Activated T-cell treated with anti-CD3 and anti-CD28 coated beads, Interleukin-2, amount 50 U/mL, for 4 hours (primary cell): ENCODE measurements at regions not wholly inside any gene's neighbourhood (a gene's known extent, or its start where the extent isn't known, plus 50 kb on each side); places are given as distances from the start of the nearest gene placed in this dataset.

ENCODE experiments used
- ATAC-seq, 2 donors: fragments of 200-7000 bp; cut with Tn5 transposase; one replicate each; pipeline ENCODE4 v1.10.0; 2021
- DNase-seq: peaks from one replicate; pipeline ENCODE4 v3.0.0-alpha.2; 2020
- H3K27me3 Mint-ChIP-seq: one replicate; pipeline ENCODE4 v1.8.0; 2021; ENCODE audit warnings: low read depth, mixed read lengths
- H3K36me3 Mint-ChIP-seq: one replicate; pipeline ENCODE4 v1.8.0; 2022; ENCODE audit warnings: mixed read lengths; ENCODE audit not compliant: insufficient read depth
- H3K4me1 Mint-ChIP-seq: one replicate; pipeline ENCODE4 v1.8.0; 2021; ENCODE audit warnings: low read depth, mixed read lengths
- H3K4me3 Mint-ChIP-seq: one replicate; pipeline ENCODE4 v1.8.0; 2021; ENCODE audit warnings: mild to moderate bottlenecking, moderate library complexity, mixed read lengths
- H3K9me3 Mint-ChIP-seq: one replicate; pipeline ENCODE4 v1.8.0; 2021; ENCODE audit warnings: mixed read lengths

DNA sequence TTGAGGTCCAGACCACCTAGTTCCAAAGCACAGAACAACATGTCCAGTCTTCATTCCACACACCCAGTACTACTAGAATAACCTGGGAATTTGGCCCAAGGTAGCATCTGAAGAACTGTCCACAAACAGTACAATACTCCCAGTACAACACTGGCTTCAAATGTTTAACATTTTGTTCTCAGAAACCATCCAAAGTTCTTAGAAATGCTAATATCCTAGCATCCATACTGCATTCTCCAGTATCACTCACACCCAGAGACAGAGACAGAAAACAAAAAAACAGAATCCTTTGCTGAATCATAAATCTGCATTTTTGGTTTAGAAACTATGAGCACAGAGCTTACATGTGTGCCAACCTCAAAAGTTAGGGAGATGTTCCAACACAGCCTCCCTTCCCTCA is 490.8 kb downstream of the FOXO1 start:
- Mint-ChIP-seq H3K36me3 (no peaks in the 10 kb centered on the region), H3K9me3 (no peaks in the 10 kb centered on the region), H3K4me3 (no peak overlapping the region), H3K4me1 (peaks cover 34% of the 10 kb centered on the region), H3K27me3 (no peaks in the 10 kb centered on the region)
- ATAC-seq (no peak), DNase-seq (no peak)

DNA sequence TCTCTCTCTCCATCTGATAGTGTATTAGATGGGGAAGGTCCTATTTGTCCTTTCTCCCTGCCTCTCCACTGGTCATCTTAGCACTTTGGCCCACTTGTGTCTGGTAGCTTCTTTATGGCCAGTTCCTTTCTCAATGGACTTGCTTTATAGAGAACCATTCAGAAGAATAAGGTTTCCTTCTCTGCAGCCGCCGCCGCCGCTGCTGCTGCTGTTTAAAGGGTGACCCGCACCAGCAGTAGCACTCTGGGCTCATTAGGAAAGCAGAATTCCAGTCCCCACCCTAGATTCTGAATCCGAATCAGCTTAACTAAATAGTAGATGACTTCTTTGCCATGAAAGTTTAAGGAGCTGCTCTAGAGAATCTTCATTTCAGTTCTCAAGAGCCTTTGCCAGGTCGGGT is 490.2 kb downstream of the FOXO1 start:
- Mint-ChIP-seq H3K9me3 (no peaks in the 10 kb centered on the region), H3K4me1 (peaks cover 33% of the 10 kb centered on the region), H3K4me3 (no peak overlapping the region), H3K36me3 (no peaks in the 10 kb centered on the region), H3K27me3 (no peaks in the 10 kb centered on the region)
- ATAC-seq (no peak), DNase-seq (no peak)

DNA sequence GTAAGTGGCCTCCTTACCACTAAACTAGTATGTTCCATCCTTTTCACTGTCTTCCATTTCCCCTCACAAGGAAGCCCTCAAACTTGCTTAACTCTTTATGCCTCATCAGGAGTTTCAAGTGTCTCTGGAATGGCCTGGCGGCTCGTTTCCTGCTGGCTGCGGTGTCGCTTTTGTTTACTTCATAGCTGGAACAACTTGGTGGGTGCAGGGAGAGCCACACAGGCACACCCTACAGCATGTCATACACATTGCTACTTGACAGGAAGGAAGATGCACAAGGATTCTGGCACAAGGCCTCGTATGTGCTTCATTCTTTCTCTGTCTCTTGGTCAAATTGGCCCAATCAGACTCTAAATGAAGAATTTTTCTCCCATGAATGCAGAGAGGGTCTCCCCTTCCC is 488.3 kb downstream of the FOXO1 start:
- DNase-seq (no peak), ATAC-seq (no peak)
- H3K4me3 Mint-ChIP-seq: no peak overlapping the region
- H3K27me3 Mint-ChIP-seq: no peaks in the 10 kb centered on the region
- no peaks in the 10 kb centered on the region for H3K9me3 Mint-ChIP-seq
- peaks cover 33% of the 10 kb centered on the region for H3K4me1 Mint-ChIP-seq
- H3K36me3 Mint-ChIP-seq: no peaks in the 10 kb centered on the region

DNA sequence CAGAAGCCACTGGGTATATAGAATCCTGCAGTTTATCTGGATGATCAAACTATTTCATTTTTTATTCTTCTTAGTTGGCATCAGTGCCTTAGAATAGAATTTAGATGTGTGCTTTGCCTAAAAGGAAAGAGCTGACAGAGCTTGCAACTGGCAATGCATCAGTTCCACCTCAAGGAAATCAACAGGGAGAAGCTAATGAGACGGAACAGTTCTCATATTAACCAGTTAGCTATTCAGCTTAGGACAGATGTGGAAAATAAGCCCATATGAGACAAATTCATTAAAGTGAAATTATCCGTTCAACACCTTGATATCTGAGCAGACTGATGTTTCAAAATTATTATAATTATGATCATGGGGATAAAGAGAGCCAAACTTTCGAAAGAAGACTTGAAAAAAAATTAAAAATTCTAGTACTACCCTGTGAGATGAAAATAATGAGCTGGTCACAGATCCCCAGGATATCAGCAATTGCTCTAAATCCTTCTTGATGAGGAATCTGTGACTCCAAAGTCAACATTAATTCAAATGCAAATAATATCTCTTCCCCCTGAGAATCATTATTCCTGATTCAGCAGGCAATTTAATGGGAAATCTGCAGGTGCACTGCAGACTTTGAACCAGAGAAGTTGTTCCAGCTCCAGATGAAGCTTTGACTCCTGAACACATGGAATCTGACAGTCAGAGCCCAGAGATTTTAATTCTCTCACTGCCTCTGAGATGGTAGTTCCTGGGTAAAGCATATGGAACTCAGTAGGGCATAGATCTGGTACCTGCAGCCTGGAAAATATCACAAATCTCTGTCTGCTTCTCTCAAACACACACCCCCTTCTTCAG is 486.8 kb downstream of the FOXO1 start:
- H3K36me3 Mint-ChIP-seq: no peaks in the 10 kb centered on the region
- no peaks in the 10 kb centered on the region for H3K9me3 Mint-ChIP-seq
- no peak for DNase-seq
- no peak for ATAC-seq
- H3K27me3 Mint-ChIP-seq: no peaks in the 10 kb centered on the region
- peaks cover 42% of the 10 kb centered on the region for H3K4me1 Mint-ChIP-seq
- H3K4me3 Mint-ChIP-seq: no peak overlapping the region

DNA sequence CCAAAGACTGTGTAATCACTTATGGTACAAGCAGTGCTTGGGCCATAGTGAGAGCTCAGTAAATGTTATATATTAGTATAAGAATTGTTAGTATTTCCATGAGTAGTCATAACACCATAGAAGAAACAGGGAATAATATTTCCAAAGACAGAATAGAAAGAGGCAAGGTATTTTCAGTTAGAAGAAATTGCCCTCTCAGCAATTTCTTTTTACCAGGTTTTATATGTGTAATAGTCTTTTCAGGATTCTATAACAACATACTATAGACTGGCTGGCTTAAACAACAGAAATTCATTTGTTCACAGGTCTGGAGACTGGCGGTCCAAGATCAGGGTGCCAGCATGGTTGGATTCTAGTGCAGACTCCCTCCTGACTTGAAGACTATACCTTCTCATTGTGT is 485.7 kb downstream of the FOXO1 start:
- H3K36me3 Mint-ChIP-seq: no peaks in the 10 kb centered on the region
- H3K9me3 Mint-ChIP-seq: no peaks in the 10 kb centered on the region
- ATAC-seq (no peak), DNase-seq (no peak)
- H3K4me3 Mint-ChIP-seq: no peak overlapping the region
- H3K27me3 Mint-ChIP-seq: no peaks in the 10 kb centered on the region
- H3K4me1 Mint-ChIP-seq: peaks cover 49% of the 10 kb centered on the region

DNA sequence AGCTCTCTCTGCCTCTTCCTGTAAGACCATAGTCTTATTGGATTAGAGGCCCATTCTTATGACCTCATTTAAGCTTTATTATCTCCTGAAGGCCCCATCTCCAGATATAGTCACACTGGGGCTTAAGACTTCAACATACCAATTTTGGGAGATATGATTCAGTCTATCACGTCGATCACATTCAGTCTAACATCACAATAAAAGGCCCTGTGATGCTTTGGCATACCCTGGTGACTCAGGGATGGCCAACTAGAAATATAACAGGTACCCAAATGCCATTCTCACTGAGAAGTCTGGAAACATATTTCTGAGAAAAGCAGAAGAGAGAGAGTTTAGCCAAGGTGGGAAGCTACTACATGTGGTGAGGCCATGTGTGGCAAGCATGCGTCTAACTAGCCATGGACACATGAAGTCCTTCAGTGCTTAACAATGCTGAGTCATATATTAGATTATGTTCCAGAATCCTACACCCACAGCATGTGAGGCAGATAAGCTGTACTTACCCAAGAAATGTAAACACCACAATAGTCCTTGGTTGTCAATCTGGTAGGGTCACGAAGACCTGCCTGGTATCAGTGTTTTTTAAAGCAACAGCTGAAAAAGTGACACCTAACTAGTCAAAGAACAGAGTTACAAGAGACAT is 485.1 kb downstream of the FOXO1 start:
- H3K27me3 Mint-ChIP-seq: no peaks in the 10 kb centered on the region
- H3K4me1 Mint-ChIP-seq: peaks cover 53% of the 10 kb centered on the region
- no peak overlapping the region for H3K4me3 Mint-ChIP-seq
- no peaks in the 10 kb centered on the region for H3K36me3 Mint-ChIP-seq
- ATAC-seq (no peak), DNase-seq (no peak)
- H3K9me3 Mint-ChIP-seq: no peaks in the 10 kb centered on the region

DNA sequence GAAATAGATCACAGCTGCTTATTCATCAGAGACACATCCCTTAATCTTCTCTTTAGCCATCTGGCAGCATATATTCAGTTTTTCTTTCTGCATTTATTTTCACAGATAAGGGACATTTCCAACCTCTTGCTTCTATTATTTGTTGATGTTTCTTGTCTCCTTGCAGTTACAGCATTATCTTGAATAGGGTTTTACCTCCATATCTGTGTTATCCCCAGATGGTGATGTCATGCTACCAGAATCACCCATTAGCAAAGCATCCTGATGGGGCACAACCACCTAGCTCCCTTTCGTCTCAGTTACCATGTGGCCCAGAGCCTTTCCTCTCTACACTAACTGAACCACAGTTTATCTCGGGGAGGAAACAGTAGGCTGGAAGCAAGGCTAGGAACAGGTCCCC is 483.9 kb downstream of the FOXO1 start:
- ATAC-seq: no peak
- no peaks in the 10 kb centered on the region for H3K36me3 Mint-ChIP-seq
- H3K27me3 Mint-ChIP-seq: no peaks in the 10 kb centered on the region
- peaks cover 65% of the 10 kb centered on the region for H3K4me1 Mint-ChIP-seq
- H3K4me3 Mint-ChIP-seq: no peak overlapping the region
- DNase-seq: no peak
- H3K9me3 Mint-ChIP-seq: no peaks in the 10 kb centered on the region

DNA sequence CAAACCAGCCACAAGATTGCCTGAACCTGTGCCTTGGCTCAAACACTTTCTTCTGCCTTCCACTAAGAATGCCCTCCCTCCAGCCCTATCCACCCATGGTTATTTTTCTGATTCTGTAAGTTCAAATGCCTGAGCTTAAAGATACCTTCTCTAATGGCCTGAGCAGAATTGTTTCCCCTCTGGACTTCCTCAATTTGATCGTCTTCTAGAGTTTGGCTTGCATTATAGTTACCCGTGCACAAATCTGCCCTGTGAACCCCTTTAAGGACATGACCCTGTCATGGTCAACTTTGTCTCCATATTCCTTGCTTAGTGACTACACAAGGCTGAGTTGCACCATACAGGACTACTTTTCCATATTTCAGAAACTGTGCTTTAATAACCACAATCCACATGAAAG is 481.0 kb downstream of the FOXO1 start:
- ATAC-seq (no peak), DNase-seq (no peak)
- no peak overlapping the region for H3K4me3 Mint-ChIP-seq
- no peaks in the 10 kb centered on the region for H3K9me3 Mint-ChIP-seq
- H3K36me3 Mint-ChIP-seq: no peaks in the 10 kb centered on the region
- peaks cover 73% of the 10 kb centered on the region for H3K4me1 Mint-ChIP-seq
- H3K27me3 Mint-ChIP-seq: no peaks in the 10 kb centered on the region

DNA sequence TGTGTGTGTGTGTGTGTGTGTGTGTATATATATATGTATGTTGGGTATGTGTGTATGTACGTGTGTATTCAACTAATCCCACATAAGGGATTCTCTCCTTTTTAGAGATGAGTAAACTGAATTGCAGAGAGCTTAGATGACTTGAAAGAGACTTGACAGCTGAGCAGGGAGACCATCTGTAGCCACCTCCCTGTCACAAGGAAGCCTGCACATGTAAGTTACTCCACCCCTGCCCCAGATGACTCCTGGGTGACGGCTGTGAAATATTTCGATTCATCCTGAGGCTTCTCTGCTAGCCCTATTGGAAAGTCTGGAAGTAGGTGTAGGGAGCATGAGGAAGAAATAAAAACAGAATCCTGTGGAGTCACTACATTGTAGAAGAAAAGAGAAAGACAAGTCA is 480.4 kb downstream of the FOXO1 start:
- ATAC-seq (no peak), DNase-seq (no peak)
- H3K4me1 Mint-ChIP-seq: peaks cover 77% of the 10 kb centered on the region
- no peaks in the 10 kb centered on the region for H3K36me3 Mint-ChIP-seq
- H3K27me3 Mint-ChIP-seq: no peaks in the 10 kb centered on the region
- no peaks in the 10 kb centered on the region for H3K9me3 Mint-ChIP-seq
- H3K4me3 Mint-ChIP-seq: no peak overlapping the region

DNA sequence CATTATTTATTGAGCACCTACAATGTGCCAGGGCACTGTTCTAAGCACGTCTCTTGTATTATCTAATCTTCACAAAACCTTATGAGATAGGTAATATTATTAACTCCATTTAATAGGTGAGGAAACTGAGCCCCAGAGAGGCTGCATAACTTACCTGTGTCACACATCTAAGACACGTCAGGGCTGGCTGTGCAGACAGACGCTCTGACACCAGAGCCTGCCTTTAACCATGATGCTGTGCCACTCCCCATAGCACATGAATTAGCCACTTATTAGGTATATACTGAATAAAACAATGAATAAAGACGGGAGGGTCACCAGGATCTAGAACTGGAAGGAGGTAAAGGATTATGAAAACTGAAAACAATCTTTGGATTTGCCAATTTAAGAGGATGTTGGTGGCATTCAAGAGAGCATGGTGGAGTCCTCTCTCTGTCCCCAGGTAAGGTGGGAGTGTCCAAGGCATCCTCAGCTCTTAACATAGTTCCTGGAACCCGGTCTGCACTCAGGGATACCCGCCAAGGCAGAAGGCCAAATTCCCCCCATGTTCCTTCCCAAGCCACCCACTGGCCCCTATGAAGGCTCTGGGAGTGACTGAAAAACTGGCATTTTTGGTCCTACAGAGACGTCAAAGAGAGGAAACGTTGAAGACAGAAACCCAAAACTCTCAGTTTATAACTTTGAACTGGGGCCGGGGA is 479.7 kb downstream of the FOXO1 start:
- Mint-ChIP-seq H3K4me1 (peaks cover 81% of the 10 kb centered on the region), H3K36me3 (no peaks in the 10 kb centered on the region), H3K4me3 (no peak overlapping the region), H3K9me3 (no peaks in the 10 kb centered on the region), H3K27me3 (no peaks in the 10 kb centered on the region)
- ATAC-seq (no peak), DNase-seq (no peak)

DNA sequence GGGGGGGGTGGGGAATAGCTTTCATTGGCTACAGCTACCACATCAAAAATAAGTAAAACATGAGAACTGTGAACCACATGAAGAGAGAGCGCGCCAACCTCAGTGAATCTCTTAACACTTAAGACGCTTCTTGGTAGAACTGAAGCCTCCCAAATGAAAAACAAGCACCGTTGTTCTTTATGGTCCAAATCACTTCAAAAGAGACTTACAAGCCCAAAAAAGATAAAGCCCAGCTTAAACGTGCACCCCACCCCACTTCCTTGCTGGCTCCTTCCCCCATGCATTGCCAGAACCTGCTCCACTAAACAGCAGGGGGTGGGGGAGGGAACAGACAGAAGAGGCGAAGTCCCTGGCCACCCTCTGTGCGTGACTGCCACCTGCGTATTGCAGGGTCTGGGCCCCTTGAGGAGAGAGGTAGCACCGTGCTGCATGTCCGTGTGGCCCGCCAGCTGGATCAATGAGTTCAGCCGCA is 479.1 kb downstream of the FOXO1 start:
- DNase-seq (peak; percentile 59), ATAC-seq (peak; percentile 73 to 74)
- H3K27me3 Mint-ChIP-seq: no peaks in the 10 kb centered on the region
- no peaks in the 10 kb centered on the region for H3K9me3 Mint-ChIP-seq
- peak overlapping the region; percentile 63 for H3K4me3 Mint-ChIP-seq
- H3K36me3 Mint-ChIP-seq: no peaks in the 10 kb centered on the region
- peaks cover 87% of the 10 kb centered on the region for H3K4me1 Mint-ChIP-seq

DNA sequence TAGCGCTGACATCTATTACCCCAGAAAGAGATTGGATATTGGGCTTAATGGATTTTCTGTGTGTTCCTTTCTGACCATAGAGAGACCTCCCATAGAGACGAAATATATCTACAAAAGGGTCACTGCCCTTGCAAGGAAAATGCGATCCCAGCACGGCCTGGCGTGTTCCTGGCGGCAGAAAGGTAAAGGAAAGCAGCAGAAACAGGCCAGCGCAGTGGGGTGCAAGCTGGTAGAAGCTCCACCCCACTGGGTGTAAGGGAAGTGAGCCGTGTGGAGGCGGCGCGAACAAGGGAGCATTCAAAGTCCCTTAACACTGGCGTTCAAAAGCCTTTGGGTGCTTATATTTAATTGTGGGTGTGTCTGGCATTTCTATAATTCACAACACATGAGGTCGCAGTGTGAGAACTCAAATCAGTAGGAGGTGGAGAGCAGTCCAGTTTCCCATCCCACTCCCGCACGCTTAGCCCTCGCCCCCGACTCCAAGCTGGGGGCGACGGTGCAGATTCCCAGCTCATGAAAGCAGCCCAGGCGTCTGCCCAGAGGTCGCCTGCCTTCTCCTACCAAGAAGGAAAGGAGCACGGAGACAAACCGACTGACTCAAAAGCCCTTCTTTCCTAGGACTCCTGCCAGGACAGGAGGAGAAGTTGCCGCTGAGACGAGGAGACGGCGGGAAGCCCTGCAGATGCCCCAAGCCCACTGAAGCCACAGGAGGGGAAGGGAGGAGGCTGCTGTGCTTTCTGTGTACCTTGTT is 478.4 kb downstream of the FOXO1 start:
- peak; percentile 27 to 32 for ATAC-seq
- no peaks in the 10 kb centered on the region for H3K27me3 Mint-ChIP-seq

DNA sequence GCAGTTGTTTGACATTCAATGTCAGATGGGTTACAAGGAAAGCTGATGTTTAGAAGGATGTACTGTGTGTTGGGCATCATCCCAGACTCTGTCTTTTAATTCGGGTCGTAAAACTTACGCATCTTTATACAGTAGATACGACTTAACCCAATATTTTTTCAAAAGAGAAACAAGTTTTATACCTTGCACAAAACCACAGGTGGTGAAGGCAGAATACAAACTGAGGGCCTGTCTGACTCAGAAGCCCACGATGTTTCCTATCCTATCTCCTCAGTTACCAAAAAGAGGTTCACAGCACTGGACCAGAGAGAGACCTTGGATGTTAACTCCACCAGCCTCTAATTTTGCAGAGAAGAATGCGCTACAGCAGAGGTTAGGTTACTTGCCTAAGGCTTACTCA is 477.0 kb downstream of the FOXO1 start:
- no peak for DNase-seq
- no peaks in the 10 kb centered on the region for H3K27me3 Mint-ChIP-seq
- peak; percentile 16 to 27 for ATAC-seq
- H3K4me3 Mint-ChIP-seq: peak overlapping the region; percentile 38
- no peaks in the 10 kb centered on the region for H3K9me3 Mint-ChIP-seq
- no peaks in the 10 kb centered on the region for H3K36me3 Mint-ChIP-seq
- H3K4me1 Mint-ChIP-seq: peaks cover 78% of the 10 kb centered on the region

More for the DNA sequence above, 478.4 kb downstream of the FOXO1 start:
- no peaks in the 10 kb centered on the region for H3K36me3 Mint-ChIP-seq
- no peaks in the 10 kb centered on the region for H3K9me3 Mint-ChIP-seq
- H3K4me1 Mint-ChIP-seq: peaks cover 84% of the 10 kb centered on the region
- DNase-seq: peak; percentile 52
- peak overlapping the region; percentile 63 for H3K4me3 Mint-ChIP-seq
